Liver (tissue), 3 donors: ENCODE measurements at regions not wholly inside any gene's neighbourhood (a gene's known extent, or its start where the extent isn't known, plus 50 kb on each side); places are given as distances from the start of the nearest gene placed in this dataset.

ENCODE experiments used
- GABPA ChIP-seq, 2 donors: IDR thresholded peaks in 1 of 2; conservative IDR thresholded peaks in 1 of 2; 2 replicates each; pipeline ENCODE4 v1.6.1; 2016; ENCODE audit warnings: antibody characterized with exemption in 2 of 2, mild to moderate bottlenecking in 1 of 2, moderate library complexity in 1 of 2
- RAD21 ChIP-seq, 2 donors: IDR thresholded peaks; 2 replicates each; pipeline ENCODE4 v1.6.1; 2016; ENCODE audit warnings: antibody characterized with exemption in 2 of 2, mild to moderate bottlenecking in 2 of 2
- REST ChIP-seq: IDR thresholded peaks from 2 replicates; pipeline ENCODE4 v1.6.1; 2016; ENCODE audit warnings: antibody characterized with exemption, mild to moderate bottlenecking
- RXRA ChIP-seq, 2 donors: IDR thresholded peaks; 2 replicates each; pipeline ENCODE4 v1.6.1; 2017 to 2018; ENCODE audit warnings: antibody characterized with exemption in 2 of 2, mild to moderate bottlenecking in 1 of 2
- SP1 ChIP-seq: IDR thresholded peaks from 2 replicates; pipeline ENCODE4 v1.6.1; 2018; ENCODE audit warnings: antibody characterized with exemption, mild to moderate bottlenecking
- TAF1 ChIP-seq: conservative IDR thresholded peaks from 2 replicates; pipeline ENCODE4 v1.6.1; 2016; ENCODE audit warnings: antibody characterized with exemption, mild to moderate bottlenecking
- YY1 ChIP-seq: IDR thresholded peaks from 2 replicates; pipeline ENCODE4 v1.6.1; 2016; ENCODE audit warnings: antibody characterized with exemption, mild to moderate bottlenecking
- TF ChIP-seq, protein P1 (sequence below): fragments of 150-350 bp; IDR thresholded peaks from 2 replicates; pipeline ENCODE4 v1.5.1; 2017; ENCODE audit warnings: improper control_type of control experiment, low read depth, low read length; ENCODE audit not compliant: missing input control
- TF ChIP-seq, protein P2 (sequence below): IDR thresholded peaks from 2 replicates; pipeline ENCODE4 v1.6.1; 2016; ENCODE audit warnings: antibody characterized with exemption
- donor health status: healthy.
- donor health status: healthy.

- TF ChIP-seq, protein P1, sequence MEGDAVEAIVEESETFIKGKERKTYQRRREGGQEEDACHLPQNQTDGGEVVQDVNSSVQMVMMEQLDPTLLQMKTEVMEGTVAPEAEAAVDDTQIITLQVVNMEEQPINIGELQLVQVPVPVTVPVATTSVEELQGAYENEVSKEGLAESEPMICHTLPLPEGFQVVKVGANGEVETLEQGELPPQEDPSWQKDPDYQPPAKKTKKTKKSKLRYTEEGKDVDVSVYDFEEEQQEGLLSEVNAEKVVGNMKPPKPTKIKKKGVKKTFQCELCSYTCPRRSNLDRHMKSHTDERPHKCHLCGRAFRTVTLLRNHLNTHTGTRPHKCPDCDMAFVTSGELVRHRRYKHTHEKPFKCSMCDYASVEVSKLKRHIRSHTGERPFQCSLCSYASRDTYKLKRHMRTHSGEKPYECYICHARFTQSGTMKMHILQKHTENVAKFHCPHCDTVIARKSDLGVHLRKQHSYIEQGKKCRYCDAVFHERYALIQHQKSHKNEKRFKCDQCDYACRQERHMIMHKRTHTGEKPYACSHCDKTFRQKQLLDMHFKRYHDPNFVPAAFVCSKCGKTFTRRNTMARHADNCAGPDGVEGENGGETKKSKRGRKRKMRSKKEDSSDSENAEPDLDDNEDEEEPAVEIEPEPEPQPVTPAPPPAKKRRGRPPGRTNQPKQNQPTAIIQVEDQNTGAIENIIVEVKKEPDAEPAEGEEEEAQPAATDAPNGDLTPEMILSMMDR = no peak
- TF ChIP-seq GABPA (IDR thresholded peaks at IDR 0.05 in 1 of 2, conservative IDR thresholded peaks at IDR 0.05 in 1 of 2) (no peak), REST (no peak), RXRA (IDR thresholded peaks at IDR 0.05) (no peak), YY1 (no peak), SP1 (no peak), TAF1 (no peak), RAD21 (IDR thresholded peaks at IDR 0.05) (no peak)
- TF ChIP-seq, protein P2, sequence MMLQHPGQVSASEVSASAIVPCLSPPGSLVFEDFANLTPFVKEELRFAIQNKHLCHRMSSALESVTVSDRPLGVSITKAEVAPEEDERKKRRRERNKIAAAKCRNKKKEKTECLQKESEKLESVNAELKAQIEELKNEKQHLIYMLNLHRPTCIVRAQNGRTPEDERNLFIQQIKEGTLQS = no peak
These were observed 193.1 kb downstream of the LPIN1 start for GRCh38 chr2:11939523-11939922.
